Activated CD4-positive, alpha-beta T cell treated with anti-CD3 and anti-CD28 coated beads, Interleukin-2, Interleukin-6, amounts not matched to agents 100 ng/mL and 50 ng/mL, durations not matched to agents 16 hours and 8 hours (primary cell): ENCODE measurements at regions not wholly inside any gene's neighbourhood (a gene's known extent, or its start where the extent isn't known, plus 50 kb on each side); places are given as distances from the start of the nearest gene placed in this dataset.
A peak's percentile ranks its signal among the peaks of the same experiment; 100 is the strongest.
"Not testable (repeated sequence)": the region's sequence is repeated elsewhere in the genome, so short reads cannot be mapped to it uniquely, and the experiment has no call there.

Source experiments
- DNase-seq: peaks from one replicate; pipeline ENCODE4 v3.0.0-alpha.2; 2020

GRCh38 chr5:97234380-97234779, 51.3 kb upstream of the RIOK2 start:
- DNase-seq: not testable (repeated sequence)

GRCh38 chr5:97242341-97242740, 59.3 kb upstream of the RIOK2 start:
- DNase-seq: no peak

- DNase-seq: no peak
These were observed 60.3 kb upstream of the RIOK2 start for GRCh38 chr5:97243353-97243752.

GRCh38 chr5:97245386-97245785, 62.3 kb upstream of the RIOK2 start:
- no peak for DNase-seq

GRCh38 chr5:97250113-97250512, 67.1 kb upstream of the RIOK2 start:
- DNase-seq: no peak

- DNase-seq: no peak
These were observed 83.0 kb upstream of the RIOK2 start for GRCh38 chr5:97266076-97266475.

GRCh38 chr5:97266576-97266975, 83.5 kb upstream of the RIOK2 start:
- DNase-seq: no peak

GRCh38 chr5:97267767-97268166, 84.7 kb upstream of the RIOK2 start:
- DNase-seq: no peak

GRCh38 chr5:97276474-97277120, 93.5 kb upstream of the RIOK2 start:
- DNase-seq: no peak

GRCh38 chr5:97281257-97281656, 98.2 kb upstream of the RIOK2 start:
- no peak for DNase-seq

- DNase-seq: peak; percentile 13
These were observed 114.1 kb upstream of the RIOK2 start for GRCh38 chr5:97297063-97297703.

GRCh38 chr5:97297704-97298091, 114.7 kb upstream of the RIOK2 start:
- DNase-seq: no peak

GRCh38 chr5:97301181-97301580, 118.1 kb upstream of the RIOK2 start:
- DNase-seq: not testable (repeated sequence)

GRCh38 chr5:97338729-97339128, 155.7 kb upstream of the RIOK2 start:
- DNase-seq: no peak

- no peak for DNase-seq
These were observed 172.7 kb upstream of the RIOK2 start for GRCh38 chr5:97355775-97356174.

- no peak for DNase-seq
These were observed 180.5 kb upstream of the RIOK2 start for GRCh38 chr5:97363577-97363976.

GRCh38 chr5:97364731-97365130, 181.7 kb upstream of the RIOK2 start:
- DNase-seq: no peak

GRCh38 chr5:97365163-97365845, 182.3 kb upstream of the RIOK2 start:
- DNase-seq: no peak

- no peak for DNase-seq
These were observed 182.9 kb upstream of the RIOK2 start for GRCh38 chr5:97365918-97366317.

GRCh38 chr5:97375959-97376358, 192.9 kb upstream of the RIOK2 start:
- no peak for DNase-seq

GRCh38 chr5:97377582-97377981, 194.5 kb upstream of the RIOK2 start:
- no peak for DNase-seq

- no peak for DNase-seq
These were observed 200.9 kb upstream of the RIOK2 start for GRCh38 chr5:97383996-97384395.

GRCh38 chr5:97388794-97389193, 205.7 kb upstream of the RIOK2 start:
- DNase-seq: no peak

GRCh38 chr5:97400537-97400936, 217.5 kb upstream of the RIOK2 start:
- DNase-seq: no peak
